ENCODE measurements at regions not wholly inside any gene's neighbourhood (a gene's known extent, or its start where the extent isn't known, plus 50 kb on each side); places are given as distances from the start of the nearest gene placed in this dataset.

GRCh38 chr7:39810204-39810642, 139.8 kb upstream of the CDK13 start:
- Histone ChIP-seq H2BK120ac (ENCODE audit: low read depth, low read length) (no peak overlapping the region), H3K9ac (ENCODE audit: low read depth, low read length, poor library complexity) (no peak overlapping the region), H4K91ac (ENCODE audit: low read depth, low read length, poor library complexity) (no peak overlapping the region), H3K27ac (replicated peaks; ENCODE audit: low read length) (no peak overlapping the region), H3K4ac (ENCODE audit: low read length) (no peak overlapping the region), H3K4me1 (ENCODE audit: control insufficient read depth in 2 of 2, insufficient read depth in 1 of 2, low read depth in 1 of 2, low read length in 2 of 2) (no peaks in the 10 kb centered on the region), H3K79me1 (ENCODE audit: low read depth, low read length) (no peaks in the 10 kb centered on the region), H3K36me3 (replicated peaks in 1 of 2; ENCODE audit: control insufficient read depth in 2 of 2, insufficient read depth in 2 of 2, low read length in 2 of 2) (no peaks in the 10 kb centered on the region), H3K27me3 (ENCODE audit: control insufficient read depth in 3 of 3, insufficient read depth in 3 of 3, low read depth in 1 of 3, low read length in 3 of 3) (peaks cover 0 to 17% (median 0%) of the 10 kb centered on the region in 3 experiments), H2AFZ (ENCODE audit: low read length) (no peak overlapping the region), H3K18ac (ENCODE audit: low read length) (no peak overlapping the region), H2BK5ac (ENCODE audit: low read length) (no peak overlapping the region), H3K4me2 (ENCODE audit: insufficient read depth, low read length, poor library complexity, severe bottlenecking) (no peak overlapping the region), H3K4me3 (ENCODE audit: low read length in 2 of 2) (no peak overlapping the region), H3K14ac (ENCODE audit: low read length) (no peak overlapping the region), H2AK5ac (ENCODE audit: low read depth, low read length) (no peak overlapping the region), H3K23ac (ENCODE audit: low read depth, low read length, poor library complexity) (no peak overlapping the region), H2BK12ac (ENCODE audit: low read length) (no peak overlapping the region), H3K9me3 (replicated peaks in 1 of 2; ENCODE audit: control insufficient read depth in 2 of 2, insufficient read depth in 1 of 2, low read depth in 1 of 2, low read length in 2 of 2) (peaks cover 0 to 2% of the 10 kb centered on the region in 2 donors), H4K8ac (ENCODE audit: low read depth, low read length) (no peak overlapping the region), H2BK15ac (ENCODE audit: low read length) (no peak overlapping the region)
- no CpG with 5 or more reads among the region's 9 CpGs for WGBS, 2 donors (ENCODE audit: extremely low coverage in 2 of 2, insufficient read length in 2 of 2, insufficient replicate concordance in 1 of 2)
- no peak for DNase-seq (ENCODE audit: low spot score)

- Histone ChIP-seq H3K27me3 (ENCODE audit: control insufficient read depth in 3 of 3, insufficient read depth in 3 of 3, low read depth in 1 of 3, low read length in 3 of 3) (peaks cover 0 to 21% (median 0%) of the 10 kb centered on the region in 3 experiments), H3K79me1 (ENCODE audit: low read depth, low read length) (no peaks in the 10 kb centered on the region), H2AFZ (ENCODE audit: low read length) (no peak overlapping the region), H3K4ac (ENCODE audit: low read length) (no peak overlapping the region), H3K14ac (ENCODE audit: low read length) (no peak overlapping the region), H2BK5ac (ENCODE audit: low read length) (no peak overlapping the region), H3K23ac (ENCODE audit: low read depth, low read length, poor library complexity) (no peak overlapping the region), H2AK5ac (ENCODE audit: low read depth, low read length) (no peak overlapping the region), H4K91ac (ENCODE audit: low read depth, low read length, poor library complexity) (no peak overlapping the region), H3K9ac (ENCODE audit: low read depth, low read length, poor library complexity) (no peak overlapping the region), H3K27ac (replicated peaks; ENCODE audit: low read length) (no peak overlapping the region), H3K9me3 (replicated peaks in 1 of 2; ENCODE audit: control insufficient read depth in 2 of 2, insufficient read depth in 1 of 2, low read depth in 1 of 2, low read length in 2 of 2) (peaks cover 0 to 2% of the 10 kb centered on the region in 2 donors), H2BK120ac (ENCODE audit: low read depth, low read length) (no peak overlapping the region), H3K36me3 (replicated peaks in 1 of 2; ENCODE audit: control insufficient read depth in 2 of 2, insufficient read depth in 2 of 2, low read length in 2 of 2) (no peaks in the 10 kb centered on the region), H2BK15ac (ENCODE audit: low read length) (no peak overlapping the region), H4K8ac (ENCODE audit: low read depth, low read length) (no peak overlapping the region), H3K18ac (ENCODE audit: low read length) (no peak overlapping the region), H3K4me2 (ENCODE audit: insufficient read depth, low read length, poor library complexity, severe bottlenecking) (no peak overlapping the region), H3K4me3 (ENCODE audit: low read length in 2 of 2) (no peak overlapping the region), H2BK12ac (ENCODE audit: low read length) (no peak overlapping the region), H3K4me1 (ENCODE audit: control insufficient read depth in 2 of 2, insufficient read depth in 1 of 2, low read depth in 1 of 2, low read length in 2 of 2) (peaks cover 0 to 2% of the 10 kb centered on the region in 2 donors)
- no peak for DNase-seq (ENCODE audit: low spot score)
- 100% methylated on average over 1 of the region's 4 CpGs; no CpG with 5 or more reads in 1 of the 2 donors for WGBS, 2 donors (ENCODE audit: extremely low coverage in 2 of 2, insufficient read length in 2 of 2, insufficient replicate concordance in 1 of 2)
Observed at GRCh38 chr7:39810710-39811109, 139.3 kb upstream of the CDK13 start.

- no peak overlapping the region for H2BK12ac ChIP-seq (ENCODE audit: low read length)
- H3K9me3 ChIP-seq (replicated peaks in 1 of 2; ENCODE audit: control insufficient read depth in 2 of 2, insufficient read depth in 1 of 2, low read depth in 1 of 2, low read length in 2 of 2) = peaks cover 0 to 2% of the 10 kb centered on the region in 2 donors
- H3K36me3 ChIP-seq (replicated peaks in 1 of 2; ENCODE audit: control insufficient read depth in 2 of 2, insufficient read depth in 2 of 2, low read length in 2 of 2) = no peaks in the 10 kb centered on the region
- H3K4me2 ChIP-seq (ENCODE audit: insufficient read depth, low read length, poor library complexity, severe bottlenecking) = no peak overlapping the region
- no peak overlapping the region for H3K27ac ChIP-seq (replicated peaks; ENCODE audit: low read length)
- WGBS, 2 donors (ENCODE audit: extremely low coverage in 2 of 2, insufficient read length in 2 of 2, insufficient replicate concordance in 1 of 2) = no CpG with 5 or more reads among the region's 1 CpG
- H2BK120ac ChIP-seq (ENCODE audit: low read depth, low read length) = no peak overlapping the region
- no peak overlapping the region for H4K91ac ChIP-seq (ENCODE audit: low read depth, low read length, poor library complexity)
- H3K4ac ChIP-seq (ENCODE audit: low read length) = no peak overlapping the region
- H3K27me3 ChIP-seq (ENCODE audit: control insufficient read depth in 3 of 3, insufficient read depth in 3 of 3, low read depth in 1 of 3, low read length in 3 of 3) = peaks cover 0 to 26% (median 0%) of the 10 kb centered on the region in 3 experiments
- H4K8ac ChIP-seq (ENCODE audit: low read depth, low read length) = no peak overlapping the region
- H3K4me1 ChIP-seq (ENCODE audit: control insufficient read depth in 2 of 2, insufficient read depth in 1 of 2, low read depth in 1 of 2, low read length in 2 of 2) = peaks cover 0 to 2% of the 10 kb centered on the region in 2 donors
- no peak for DNase-seq (ENCODE audit: low spot score)
- no peak overlapping the region for H2BK15ac ChIP-seq (ENCODE audit: low read length)
- no peak overlapping the region for H3K23ac ChIP-seq (ENCODE audit: low read depth, low read length, poor library complexity)
- no peak overlapping the region for H3K14ac ChIP-seq (ENCODE audit: low read length)
- H3K79me1 ChIP-seq (ENCODE audit: low read depth, low read length) = no peaks in the 10 kb centered on the region
- H2AK5ac ChIP-seq (ENCODE audit: low read depth, low read length) = no peak overlapping the region
- no peak overlapping the region for H3K4me3 ChIP-seq (ENCODE audit: low read length in 2 of 2)
- H3K9ac ChIP-seq (ENCODE audit: low read depth, low read length, poor library complexity) = no peak overlapping the region
- no peak overlapping the region for H2AFZ ChIP-seq (ENCODE audit: low read length)
- H3K18ac ChIP-seq (ENCODE audit: low read length) = no peak overlapping the region
- no peak overlapping the region for H2BK5ac ChIP-seq (ENCODE audit: low read length)
Observed at GRCh38 chr7:39811161-39811614, 138.9 kb upstream of the CDK13 start.

GRCh38 chr7:39816462-39817060, 133.5 kb upstream of the CDK13 start:
- peaks cover 0 to 68% (median 0%) of the 10 kb centered on the region in 3 experiments for H3K27me3 ChIP-seq (ENCODE audit: control insufficient read depth in 3 of 3, insufficient read depth in 3 of 3, low read depth in 1 of 3, low read length in 3 of 3)
- peaks cover 0 to 2% of the 10 kb centered on the region in 2 donors for H3K4me1 ChIP-seq (ENCODE audit: control insufficient read depth in 2 of 2, insufficient read depth in 1 of 2, low read depth in 1 of 2, low read length in 2 of 2)

More at GRCh38 chr7:39816462-39817060, 133.5 kb upstream of the CDK13 start:
- no peaks in the 10 kb centered on the region for H3K9me3 ChIP-seq (replicated peaks in 1 of 2; ENCODE audit: control insufficient read depth in 2 of 2, insufficient read depth in 1 of 2, low read depth in 1 of 2, low read length in 2 of 2)
- H3K18ac ChIP-seq (ENCODE audit: low read length) = no peak overlapping the region
- no peak overlapping the region for H3K4me2 ChIP-seq (ENCODE audit: insufficient read depth, low read length, poor library complexity, severe bottlenecking)
- no peak overlapping the region for H3K4ac ChIP-seq (ENCODE audit: low read length)
- H2BK5ac ChIP-seq (ENCODE audit: low read length) = no peak overlapping the region
- no CpG with 5 or more reads among the region's 7 CpGs for WGBS, 2 donors (ENCODE audit: extremely low coverage in 2 of 2, insufficient read length in 2 of 2, insufficient replicate concordance in 1 of 2)
- no peak overlapping the region for H3K27ac ChIP-seq (replicated peaks; ENCODE audit: low read length)
- H2BK15ac ChIP-seq (ENCODE audit: low read length) = no peak overlapping the region
- no peaks in the 10 kb centered on the region for H3K36me3 ChIP-seq (replicated peaks in 1 of 2; ENCODE audit: control insufficient read depth in 2 of 2, insufficient read depth in 2 of 2, low read length in 2 of 2)
- no peak for DNase-seq (ENCODE audit: low spot score)
- H4K91ac ChIP-seq (ENCODE audit: low read depth, low read length, poor library complexity) = no peak overlapping the region
- no peak overlapping the region for H2BK120ac ChIP-seq (ENCODE audit: low read depth, low read length)
- H3K79me1 ChIP-seq (ENCODE audit: low read depth, low read length) = no peaks in the 10 kb centered on the region
- H4K8ac ChIP-seq (ENCODE audit: low read depth, low read length) = no peak overlapping the region
- no peak overlapping the region for H2AK5ac ChIP-seq (ENCODE audit: low read depth, low read length)
- no peak overlapping the region for H3K9ac ChIP-seq (ENCODE audit: low read depth, low read length, poor library complexity)
- H3K4me3 ChIP-seq (ENCODE audit: low read length in 2 of 2) = no peak overlapping the region
- no peak overlapping the region for H3K23ac ChIP-seq (ENCODE audit: low read depth, low read length, poor library complexity)
- H2AFZ ChIP-seq (ENCODE audit: low read length) = no peak overlapping the region
- H2BK12ac ChIP-seq (ENCODE audit: low read length) = no peak overlapping the region
- H3K14ac ChIP-seq (ENCODE audit: low read length) = no peak overlapping the region

All from neuronal stem cell (in vitro differentiated cells).